Osteocyte (in vitro differentiated cells): ENCODE measurements at regions not wholly inside any gene's neighbourhood (a gene's known extent, or its start where the extent isn't known, plus 50 kb on each side); places are given as distances from the start of the nearest gene placed in this dataset.

Source experiments
- DNase-seq: peaks from one replicate; pipeline ENCODE4 v3.0.0; 2021; ENCODE audit warnings: mixed read lengths; ENCODE audit not compliant: unreplicated experiment; ENCODE audit errors: extremely low spot score
- H3K27ac Mint-ChIP-seq: one replicate; pipeline ENCODE4 v1.8.0; 2021; ENCODE audit warnings: mild to moderate bottlenecking, mixed read lengths; ENCODE audit not compliant: unreplicated experiment
- H3K27me3 Mint-ChIP-seq: one replicate; pipeline ENCODE4 v1.8.0; 2021; ENCODE audit warnings: mixed read lengths; ENCODE audit not compliant: unreplicated experiment
- H3K36me3 Mint-ChIP-seq: one replicate; pipeline ENCODE4 v1.8.0; 2021; ENCODE audit warnings: mixed read lengths; ENCODE audit not compliant: unreplicated experiment
- H3K4me1 Mint-ChIP-seq: one replicate; pipeline ENCODE4 v1.8.0; 2021; ENCODE audit warnings: mixed read lengths; ENCODE audit not compliant: unreplicated experiment
- H3K4me3 Mint-ChIP-seq: one replicate; pipeline ENCODE4 v1.8.0; 2021; ENCODE audit warnings: mild to moderate bottlenecking, moderate library complexity, mixed read lengths; ENCODE audit not compliant: unreplicated experiment
- H3K9me3 Mint-ChIP-seq: one replicate; pipeline ENCODE4 v1.8.0; 2021; ENCODE audit warnings: mixed read lengths; ENCODE audit not compliant: unreplicated experiment
- CTCF ChIP-seq: fragments of 200-600 bp; sonication (generic); IDR thresholded peaks from 2 replicates; pipeline ENCODE4 v1.5.0; 2021; ENCODE audit warnings: antibody characterized with exemption, mild to moderate bottlenecking, moderate library complexity

- no peak for TF ChIP-seq CTCF
- no peaks in the 10 kb centered on the region for H3K4me1 Mint-ChIP-seq
- no peaks in the 10 kb centered on the region for H3K36me3 Mint-ChIP-seq
- no peaks in the 10 kb centered on the region for H3K27me3 Mint-ChIP-seq
- no peak for DNase-seq
- H3K27ac Mint-ChIP-seq: no peak overlapping the region
- no peak overlapping the region for H3K4me3 Mint-ChIP-seq
- no peaks in the 10 kb centered on the region for H3K9me3 Mint-ChIP-seq
Measured at GRCh38 chr2:103010306-103010705, 248.5 kb downstream of the TMEM182 start.

GRCh38 chr2:103010751-103011150, 248.9 kb downstream of the TMEM182 start:
- TF ChIP-seq CTCF: no peak
- no peaks in the 10 kb centered on the region for H3K9me3 Mint-ChIP-seq
- no peaks in the 10 kb centered on the region for H3K4me1 Mint-ChIP-seq
- DNase-seq: no peak
- no peaks in the 10 kb centered on the region for H3K27me3 Mint-ChIP-seq
- no peak overlapping the region for H3K4me3 Mint-ChIP-seq
- H3K27ac Mint-ChIP-seq: no peak overlapping the region
- H3K36me3 Mint-ChIP-seq: no peaks in the 10 kb centered on the region

GRCh38 chr2:103012590-103012989, 250.8 kb downstream of the TMEM182 start:
- Mint-ChIP-seq H3K4me3 (no peak overlapping the region), H3K9me3 (no peaks in the 10 kb centered on the region), H3K27ac (no peak overlapping the region), H3K4me1 (no peaks in the 10 kb centered on the region), H3K36me3 (no peaks in the 10 kb centered on the region), H3K27me3 (peaks cover 3% of the 10 kb centered on the region)
- no peak for TF ChIP-seq CTCF
- DNase-seq: no peak

GRCh38 chr2:103025056-103025455, 263.2 kb downstream of the TMEM182 start:
- H3K9me3 Mint-ChIP-seq: no peaks in the 10 kb centered on the region
- H3K27ac Mint-ChIP-seq: no peak overlapping the region
- no peak overlapping the region for H3K4me3 Mint-ChIP-seq
- no peak for DNase-seq
- no peaks in the 10 kb centered on the region for H3K27me3 Mint-ChIP-seq
- no peak for TF ChIP-seq CTCF
- H3K36me3 Mint-ChIP-seq: no peaks in the 10 kb centered on the region
- H3K4me1 Mint-ChIP-seq: no peaks in the 10 kb centered on the region

GRCh38 chr2:103028181-103028580, 266.4 kb downstream of the TMEM182 start:
- no peak overlapping the region for H3K27ac Mint-ChIP-seq
- no peaks in the 10 kb centered on the region for H3K4me1 Mint-ChIP-seq
- H3K27me3 Mint-ChIP-seq: no peaks in the 10 kb centered on the region
- TF ChIP-seq CTCF: no peak
- H3K36me3 Mint-ChIP-seq: no peaks in the 10 kb centered on the region
- no peak overlapping the region for H3K4me3 Mint-ChIP-seq
- no peaks in the 10 kb centered on the region for H3K9me3 Mint-ChIP-seq
- no peak for DNase-seq
